ENCODE measurements at regions not wholly inside any gene's neighbourhood (a gene's known extent, or its start where the extent isn't known, plus 50 kb on each side); places are given as distances from the start of the nearest gene placed in this dataset.

- DNase-seq, result no peak
Observed at GRCh38 chr12:126483145-126484068, 1418.2 kb downstream of the AACS start.

GRCh38 chr12:126487431-126487980 is 1422.3 kb downstream of the AACS start:
- no peak for DNase-seq

- DNase-seq, result no peak
Observed at GRCh38 chr12:126488806-126489205, 1423.6 kb downstream of the AACS start.

- DNase-seq, result no peak
Observed at GRCh38 chr12:126492181-126492580, 1426.9 kb downstream of the AACS start.

- DNase-seq, result no peak
Observed at GRCh38 chr12:126493366-126494108, 1428.3 kb downstream of the AACS start.

- DNase-seq, result no peak
Observed at GRCh38 chr12:126496201-126496600, 1431.0 kb downstream of the AACS start.

GRCh38 chr12:126506426-126507182 is 1441.4 kb downstream of the AACS start:
- no peak for DNase-seq

GRCh38 chr12:126507231-126507630 is 1442.0 kb downstream of the AACS start:
- DNase-seq, result no peak

GRCh38 chr12:126509572-126509971 is 1444.3 kb downstream of the AACS start:
- no peak for DNase-seq

- DNase-seq, result no peak
Observed at GRCh38 chr12:126510630-126511029, 1445.4 kb downstream of the AACS start.

GRCh38 chr12:126512916-126513913 is 1448.0 kb downstream of the AACS start:
- DNase-seq, result no peak

- DNase-seq, result no peak
Observed at GRCh38 chr12:126518596-126519200, 1453.5 kb downstream of the AACS start.

- DNase-seq, result no peak
Observed at GRCh38 chr12:126519833-126520232, 1454.6 kb downstream of the AACS start.

GRCh38 chr12:126523891-126524290 is 1458.7 kb downstream of the AACS start:
- no peak for DNase-seq

GRCh38 chr12:126534495-126534894 is 1469.3 kb downstream of the AACS start:
- DNase-seq, result no peak

GRCh38 chr12:126534942-126535341 is 1469.7 kb downstream of the AACS start:
- DNase-seq, result no peak

- no peak for DNase-seq
Observed at GRCh38 chr12:126535971-126536370, 1470.7 kb downstream of the AACS start.

GRCh38 chr12:126537961-126538530 is 1472.8 kb downstream of the AACS start:
- DNase-seq, result no peak

GRCh38 chr12:126538888-126539287 is 1473.7 kb downstream of the AACS start:
- DNase-seq, result no peak

- no peak for DNase-seq
Observed at GRCh38 chr12:126545411-126545810, 1480.2 kb downstream of the AACS start.

GRCh38 chr12:126547905-126548304 is 1482.7 kb downstream of the AACS start:
- DNase-seq, result no peak

All from NCI-H1105 (cell line).